BLaER1 treated with 17β-estradiol and CSF1 and Interleukin-3, amounts not matched to agents 10 nM and 100 nM (cell line): ENCODE measurements at regions not wholly inside any gene's neighbourhood (a gene's known extent, or its start where the extent isn't known, plus 50 kb on each side); places are given as distances from the start of the nearest gene placed in this dataset.
A peak's percentile ranks its signal among the peaks of the same experiment; 100 is the strongest.

Experiments
- H3K27ac ChIP-seq, 11 experiments: shearing (Covaris generic); formaldehyde crosslinking; 2 replicates each; pipeline ENCODE4 v1.8.1; 2022
- H3K27me3 ChIP-seq, 11 experiments: shearing (Covaris generic); formaldehyde crosslinking; 2 replicates each; pipeline ENCODE4 v1.8.1; 2022
- H3K36me3 ChIP-seq, 11 experiments: shearing (Covaris generic); formaldehyde crosslinking; 2 replicates each; pipeline ENCODE4 v1.8.1; 2022
- H3K4me1 ChIP-seq, 10 experiments: shearing (Covaris generic); formaldehyde crosslinking; 2 replicates each; pipeline ENCODE4 v1.8.1; 2022
- H3K4me2 ChIP-seq, 11 experiments: shearing (Covaris generic); formaldehyde crosslinking; 2 replicates each; pipeline ENCODE4 v1.8.1; 2022
- H3K4me3 ChIP-seq, 10 experiments: shearing (Covaris generic); formaldehyde crosslinking; 2 replicates each; pipeline ENCODE4 v1.8.1; 2022
- H3K9ac ChIP-seq, 11 experiments: shearing (Covaris generic); formaldehyde crosslinking; 2 replicates each; pipeline ENCODE4 v1.8.1; 2022
- H3K9me3 ChIP-seq, 11 experiments: shearing (Covaris generic); formaldehyde crosslinking; replicated peaks in 1 of 11; 2 replicates each; pipeline ENCODE4 v1.8.1; 2022
- H4K20me1 ChIP-seq, 11 experiments: shearing (Covaris generic); formaldehyde crosslinking; 2 replicates each; pipeline ENCODE4 v1.8.1; 2022
- Cebpa-rat ChIP-seq, 11 experiments: shearing (Covaris generic); IDR thresholded peaks; 2 replicates each; pipeline ENCODE4 v1.8.1; 2022

GRCh38 chr14:80419345-80419744 lies 208.0 kb upstream of the DIO2 start:
- Histone ChIP-seq H3K36me3 (no peaks in the 10 kb centered on the region), H3K9ac (no peak overlapping the region), H3K4me1 (no peaks in the 10 kb centered on the region), H3K9me3 (no peaks in the 10 kb centered on the region), H3K27ac (no peak overlapping the region), H3K4me3 (no peak overlapping the region), H3K27me3 (no peaks in the 10 kb centered on the region), H4K20me1 (no peaks in the 10 kb centered on the region), H3K4me2 (no peak overlapping the region)
- no peak for TF ChIP-seq Cebpa-rat (IDR thresholded peaks at IDR 0.05)

- Histone ChIP-seq H3K4me1 (no peaks in the 10 kb centered on the region), H4K20me1 (no peaks in the 10 kb centered on the region), H3K27me3 (no peaks in the 10 kb centered on the region), H3K4me2 (no peak overlapping the region), H3K36me3 (no peaks in the 10 kb centered on the region), H3K9ac (no peak overlapping the region), H3K4me3 (no peak overlapping the region), H3K9me3 (no peaks in the 10 kb centered on the region), H3K27ac (no peak overlapping the region)
- no peak for TF ChIP-seq Cebpa-rat (IDR thresholded peaks at IDR 0.05)
Observed at GRCh38 chr14:80415636-80416035, 204.3 kb upstream of the DIO2 start.

GRCh38 chr14:80414080-80414479 lies 202.8 kb upstream of the DIO2 start:
- TF ChIP-seq Cebpa-rat (IDR thresholded peaks at IDR 0.05) = no peak
- H3K36me3 ChIP-seq = no peaks in the 10 kb centered on the region
- H3K27me3 ChIP-seq = no peaks in the 10 kb centered on the region
- H3K27ac ChIP-seq = no peak overlapping the region
- H3K9me3 ChIP-seq = no peaks in the 10 kb centered on the region
- no peak overlapping the region for H3K9ac ChIP-seq
- no peaks in the 10 kb centered on the region for H3K4me1 ChIP-seq
- no peak overlapping the region for H3K4me3 ChIP-seq
- no peak overlapping the region for H3K4me2 ChIP-seq
- no peaks in the 10 kb centered on the region for H4K20me1 ChIP-seq

- Histone ChIP-seq H3K27me3 (no peaks in the 10 kb centered on the region), H3K4me3 (no peak overlapping the region), H3K4me2 (no peak overlapping the region), H3K4me1 (no peaks in the 10 kb centered on the region), H3K9ac (no peak overlapping the region), H3K36me3 (no peaks in the 10 kb centered on the region), H4K20me1 (no peaks in the 10 kb centered on the region), H3K27ac (no peak overlapping the region), H3K9me3 (no peaks in the 10 kb centered on the region)
- TF ChIP-seq Cebpa-rat (IDR thresholded peaks at IDR 0.05) = no peak
Observed at GRCh38 chr14:80404413-80404812, 193.1 kb upstream of the DIO2 start.

- H3K4me1 ChIP-seq = no peaks in the 10 kb centered on the region
- H3K9ac ChIP-seq = no peak overlapping the region
- H3K36me3 ChIP-seq = no peaks in the 10 kb centered on the region
- no peaks in the 10 kb centered on the region for H3K27me3 ChIP-seq
- H3K4me2 ChIP-seq = no peak overlapping the region
- no peak for TF ChIP-seq Cebpa-rat (IDR thresholded peaks at IDR 0.05)
- peaks cover 3 to 12% (median 11%) of the 10 kb centered on the region in 11 experiments for H3K9me3 ChIP-seq
- no peak overlapping the region for H3K4me3 ChIP-seq
- no peak overlapping the region for H3K27ac ChIP-seq
- no peaks in the 10 kb centered on the region for H4K20me1 ChIP-seq
Observed at GRCh38 chr14:80403036-80403435, 191.7 kb upstream of the DIO2 start.

GRCh38 chr14:80395031-80395430 lies 183.7 kb upstream of the DIO2 start:
- Histone ChIP-seq H3K27ac (no peak overlapping the region), H3K9ac (no peak overlapping the region), H3K27me3 (no peaks in the 10 kb centered on the region), H3K9me3 (peaks cover 9 to 19% (median 17%) of the 10 kb centered on the region in 11 experiments), H4K20me1 (no peaks in the 10 kb centered on the region), H3K4me3 (no peak overlapping the region), H3K4me2 (no peak overlapping the region), H3K36me3 (no peaks in the 10 kb centered on the region), H3K4me1 (no peaks in the 10 kb centered on the region)
- TF ChIP-seq Cebpa-rat (IDR thresholded peaks at IDR 0.05) = no peak

GRCh38 chr14:80393766-80394165 lies 182.5 kb upstream of the DIO2 start:
- no peak overlapping the region for H3K4me2 ChIP-seq
- peaks cover 9 to 15% (median 14%) of the 10 kb centered on the region in 11 experiments for H3K9me3 ChIP-seq
- TF ChIP-seq Cebpa-rat (IDR thresholded peaks at IDR 0.05) = no peak
- no peaks in the 10 kb centered on the region for H3K36me3 ChIP-seq
- H3K9ac ChIP-seq = no peak overlapping the region
- no peak overlapping the region for H3K4me3 ChIP-seq
- H3K27ac ChIP-seq = no peak overlapping the region
- H3K4me1 ChIP-seq = no peaks in the 10 kb centered on the region
- no peaks in the 10 kb centered on the region for H3K27me3 ChIP-seq
- H4K20me1 ChIP-seq = no peaks in the 10 kb centered on the region

GRCh38 chr14:80390906-80391305 lies 179.6 kb upstream of the DIO2 start:
- no peaks in the 10 kb centered on the region for H3K9me3 ChIP-seq
- H3K4me3 ChIP-seq = no peak overlapping the region
- no peaks in the 10 kb centered on the region for H3K36me3 ChIP-seq
- TF ChIP-seq Cebpa-rat (IDR thresholded peaks at IDR 0.05) = no peak
- H3K4me1 ChIP-seq = peaks cover 0 to 13% (median 0%) of the 10 kb centered on the region in 10 experiments; a peak in 4 of 20 replicates
- no peak overlapping the region for H3K4me2 ChIP-seq
- H4K20me1 ChIP-seq = no peaks in the 10 kb centered on the region
- no peaks in the 10 kb centered on the region for H3K27me3 ChIP-seq
- no peak overlapping the region for H3K9ac ChIP-seq
- no peak overlapping the region for H3K27ac ChIP-seq

GRCh38 chr14:80388980-80389711 lies 177.8 kb upstream of the DIO2 start:
- H4K20me1 ChIP-seq = no peaks in the 10 kb centered on the region
- no peak overlapping the region for H3K27ac ChIP-seq
- no peak overlapping the region for H3K4me2 ChIP-seq
- peaks cover 0 to 13% (median 0%) of the 10 kb centered on the region in 10 experiments; a peak in 4 of 20 replicates for H3K4me1 ChIP-seq
- TF ChIP-seq Cebpa-rat (IDR thresholded peaks at IDR 0.05) = no peak
- H3K36me3 ChIP-seq = no peaks in the 10 kb centered on the region
- H3K9me3 ChIP-seq = no peaks in the 10 kb centered on the region
- H3K9ac ChIP-seq = no peak overlapping the region
- H3K4me3 ChIP-seq = no peak overlapping the region
- H3K27me3 ChIP-seq = no peaks in the 10 kb centered on the region

GRCh38 chr14:80387563-80387981 lies 176.3 kb upstream of the DIO2 start:
- Histone ChIP-seq H4K20me1 (no peaks in the 10 kb centered on the region), H3K27me3 (no peaks in the 10 kb centered on the region), H3K9me3 (no peaks in the 10 kb centered on the region), H3K4me3 (no peak overlapping the region), H3K4me2 (peak overlapping the region in 2 of 11 experiments; percentile 28 to 79; a peak in 3 of 22 replicates), H3K4me1 (peaks cover 0 to 13% (median 0%) of the 10 kb centered on the region in 10 experiments; a peak in 4 of 20 replicates), H3K36me3 (no peaks in the 10 kb centered on the region), H3K9ac (no peak overlapping the region), H3K27ac (no peak overlapping the region)
- no peak for TF ChIP-seq Cebpa-rat (IDR thresholded peaks at IDR 0.05)
